22Rv1 (cell line): ENCODE measurements at regions not wholly inside any gene's neighbourhood (a gene's known extent, or its start where the extent isn't known, plus 50 kb on each side); places are given as distances from the start of the nearest gene placed in this dataset.
A peak's percentile ranks its signal among the peaks of the same experiment; 100 is the strongest.

Experiments
- H3K27ac ChIP-seq: fragments of 450-650 bp; 2 replicates; pipeline ENCODE4 v1.5.1; 2017
- CTCF ChIP-seq: fragments of 450-650 bp; IDR thresholded peaks from 2 replicates; pipeline ENCODE4 v1.5.1; 2017; ENCODE audit warnings: mild to moderate bottlenecking
- ZFX ChIP-seq: fragments of 450-650 bp; IDR thresholded peaks from 2 replicates; pipeline ENCODE4 v1.6.1; 2017; ENCODE audit warnings: antibody characterized with exemption, borderline replicate concordance

DNA sequence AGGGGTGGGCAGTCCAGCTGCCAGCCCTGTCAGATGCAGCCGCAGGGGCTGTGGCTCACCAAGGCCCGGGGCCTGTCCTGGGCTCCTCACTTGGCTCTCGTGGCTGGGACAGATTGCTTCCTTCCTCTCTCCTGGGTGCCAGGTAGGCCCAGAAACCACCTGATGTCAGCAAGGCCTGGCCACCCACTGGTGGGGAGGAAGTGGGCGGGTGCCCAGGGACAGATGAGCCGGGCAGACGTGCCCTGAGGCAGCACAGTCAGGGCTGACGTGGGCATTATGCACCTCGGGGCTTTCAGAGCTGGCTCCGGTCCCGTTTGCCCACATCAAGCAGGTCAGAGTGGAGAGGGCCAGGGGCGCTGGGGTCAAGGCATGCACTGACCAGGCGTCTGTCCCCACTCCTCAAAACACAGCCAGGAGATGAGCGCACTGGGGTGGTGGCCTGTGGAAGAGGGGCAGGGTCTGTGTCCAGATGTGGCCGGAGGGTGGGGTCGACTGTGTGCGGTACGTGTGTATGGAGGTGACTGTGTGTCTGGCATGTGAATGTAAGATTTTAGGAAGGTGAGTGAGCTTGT lies 133.2 kb upstream of the PTPN1 start:
- H3K27ac ChIP-seq: no peak overlapping the region
- no peak for TF ChIP-seq CTCF
- no peak for TF ChIP-seq ZFX

- H3K27ac ChIP-seq: no peak overlapping the region
- TF ChIP-seq ZFX (no peak), CTCF (no peak)
These were observed 131.8 kb upstream of the PTPN1 start for GRCh38 chr20:50378170-50379000.

- no peak overlapping the region for H3K27ac ChIP-seq
- no peak for TF ChIP-seq ZFX
- TF ChIP-seq CTCF: no peak
These were observed 130.9 kb upstream of the PTPN1 start for GRCh38 chr20:50379049-50379990.

DNA sequence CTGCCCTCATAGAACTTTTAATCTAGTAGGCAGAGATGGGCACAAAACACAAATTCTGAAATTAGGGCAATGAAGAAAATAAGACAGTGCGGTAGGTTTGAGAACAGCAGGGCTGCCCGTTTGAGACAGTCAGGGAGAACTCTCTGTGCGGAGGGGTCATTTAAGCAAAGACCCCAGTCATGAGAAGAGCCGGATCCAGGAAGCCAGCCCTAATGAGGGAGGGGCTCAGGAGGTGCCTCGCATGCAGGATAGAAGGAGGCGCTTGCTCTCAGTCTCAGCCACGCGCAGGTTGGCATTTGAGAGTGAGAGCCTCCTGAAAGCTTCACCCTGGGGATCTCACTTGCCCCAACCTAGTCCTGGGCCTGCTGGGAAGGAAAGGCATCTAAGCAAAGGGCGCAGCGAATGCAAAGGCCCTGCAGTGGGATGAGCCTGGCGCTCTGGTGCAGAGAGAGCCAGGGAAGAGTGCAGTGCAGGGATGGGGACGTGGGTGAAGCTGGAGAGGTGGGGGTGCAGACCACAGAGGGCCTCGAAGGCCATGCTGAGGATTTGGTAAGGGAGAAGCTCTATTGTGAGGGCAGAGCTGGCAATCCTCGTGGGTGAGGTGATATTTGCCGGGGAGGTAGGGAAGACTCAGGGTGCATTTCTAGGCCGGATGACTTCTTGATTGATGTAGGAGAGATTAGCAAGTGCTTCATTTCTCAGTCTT lies 130.0 kb upstream of the PTPN1 start:
- no peak for TF ChIP-seq ZFX
- TF ChIP-seq CTCF: no peak
- no peak overlapping the region for H3K27ac ChIP-seq

DNA sequence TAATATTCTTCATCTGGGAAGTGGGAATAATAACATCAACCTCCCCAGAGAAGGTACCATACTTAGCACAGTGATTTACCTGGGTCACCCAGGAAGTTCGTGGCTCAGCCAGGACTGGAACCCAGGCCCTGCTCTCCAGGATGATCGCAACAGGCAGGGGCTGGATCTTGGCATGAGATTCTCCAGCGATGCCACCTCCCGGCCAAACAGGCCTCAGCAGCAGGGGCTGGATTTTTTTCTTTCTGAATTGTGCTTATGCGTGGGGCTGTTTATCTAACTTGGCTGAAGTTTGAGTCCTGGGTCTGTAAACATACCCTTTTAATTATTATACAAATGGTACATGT lies 129.5 kb upstream of the PTPN1 start:
- no peak overlapping the region for H3K27ac ChIP-seq
- no peak for TF ChIP-seq ZFX
- TF ChIP-seq CTCF: peak; percentile 72

DNA sequence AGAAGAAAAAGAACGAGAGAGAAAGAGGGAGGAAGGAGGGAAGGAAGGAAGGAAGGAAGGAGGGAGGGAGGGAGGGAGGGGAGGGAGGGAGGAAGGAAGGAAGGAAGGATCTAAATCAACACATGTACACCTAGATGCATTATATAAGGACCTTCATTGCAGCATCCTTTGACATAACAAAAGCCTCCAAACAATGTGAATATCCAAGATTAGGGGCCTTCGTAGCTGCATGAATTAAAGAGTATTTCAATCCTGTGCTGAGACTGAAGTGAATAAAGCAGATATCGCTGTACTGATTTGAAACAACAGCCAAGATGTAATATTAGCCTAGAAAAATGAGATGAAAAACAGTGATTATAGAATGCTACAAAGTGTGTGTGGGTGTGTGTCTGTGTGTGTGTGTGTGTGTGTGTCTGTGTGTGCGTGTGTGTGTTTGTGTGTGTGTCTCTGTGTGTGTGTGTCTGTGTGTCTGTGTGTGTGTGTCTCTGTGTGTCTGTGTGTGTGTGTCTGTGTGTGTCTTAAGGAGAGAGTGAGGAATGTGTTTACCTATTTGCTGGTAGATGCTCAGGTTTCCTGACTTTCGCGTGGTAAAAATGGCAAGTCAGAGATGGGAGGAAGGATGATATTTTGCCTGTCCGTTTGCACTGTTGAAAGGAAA lies 129.0 kb upstream of the PTPN1 start:
- no peak for TF ChIP-seq ZFX
- TF ChIP-seq CTCF: 0 out of 2 replicates have a peak, but pooled peaks have one; percentile 17
- H3K27ac ChIP-seq: no peak overlapping the region
